Suppressor macrophage (primary cell): ENCODE measurements at regions not wholly inside any gene's neighbourhood (a gene's known extent, or its start where the extent isn't known, plus 50 kb on each side); places are given as distances from the start of the nearest gene placed in this dataset.
"Not testable (repeated sequence)": the region's sequence is repeated elsewhere in the genome, so short reads cannot be mapped to it uniquely, and the experiment has no call there.

Experiments
- DNase-seq, 4 experiments: peaks; one replicate each; pipeline ENCODE4 v3.0.0-alpha.2; 2020 to 2022

- DNase-seq = not testable (repeated sequence)
These were observed 74.4 kb upstream of the TOP3B start for GRCh38 chr22:22056809-22057594.

GRCh38 chr22:22052548-22053139, 70.1 kb upstream of the TOP3B start:
- not testable (repeated sequence) for DNase-seq

DNA sequence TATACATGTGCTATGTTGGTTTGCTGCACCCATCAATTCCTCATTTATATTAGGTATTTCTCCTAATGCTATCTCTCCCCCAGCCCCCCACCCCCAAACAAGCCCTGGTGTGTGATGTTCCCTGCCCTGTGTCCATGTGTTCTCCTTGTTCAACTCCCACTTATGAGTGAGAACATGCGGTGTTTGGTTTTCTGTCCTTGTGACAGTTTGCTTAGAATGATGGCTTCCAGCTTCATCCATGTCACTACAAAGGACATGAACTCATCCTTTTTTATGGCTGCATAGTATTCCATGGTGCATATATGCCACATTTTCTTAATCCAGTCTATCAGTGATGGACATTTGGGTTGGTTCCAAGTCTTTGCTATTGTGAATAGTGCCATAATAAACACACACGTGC, 68.4 kb upstream of the TOP3B start:
- DNase-seq = not testable (repeated sequence)

GRCh38 chr22:22050141-22050775, 67.7 kb upstream of the TOP3B start:
- DNase-seq = no peak

DNA sequence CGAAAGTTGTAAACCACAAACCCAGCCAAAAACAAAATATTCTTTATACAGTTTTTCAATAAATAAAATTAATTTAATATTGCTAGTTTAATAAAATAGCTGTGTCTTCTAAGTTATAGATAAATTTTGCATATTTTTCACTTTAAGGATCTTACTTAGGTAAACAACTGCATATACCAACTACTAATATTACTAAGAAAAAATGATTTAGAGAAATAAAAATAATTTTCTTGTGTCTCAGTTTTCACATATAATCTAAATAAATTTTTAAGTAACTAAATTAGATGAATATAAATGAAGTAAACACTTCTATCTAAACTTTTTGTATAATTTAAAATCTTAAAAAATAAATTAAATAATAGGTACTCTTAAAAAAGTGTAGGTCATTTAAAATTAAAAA, 67.1 kb upstream of the TOP3B start:
- DNase-seq = no peak

- DNase-seq = no peak
These were observed 66.5 kb upstream of the TOP3B start for GRCh38 chr22:22048981-22049531.

DNA sequence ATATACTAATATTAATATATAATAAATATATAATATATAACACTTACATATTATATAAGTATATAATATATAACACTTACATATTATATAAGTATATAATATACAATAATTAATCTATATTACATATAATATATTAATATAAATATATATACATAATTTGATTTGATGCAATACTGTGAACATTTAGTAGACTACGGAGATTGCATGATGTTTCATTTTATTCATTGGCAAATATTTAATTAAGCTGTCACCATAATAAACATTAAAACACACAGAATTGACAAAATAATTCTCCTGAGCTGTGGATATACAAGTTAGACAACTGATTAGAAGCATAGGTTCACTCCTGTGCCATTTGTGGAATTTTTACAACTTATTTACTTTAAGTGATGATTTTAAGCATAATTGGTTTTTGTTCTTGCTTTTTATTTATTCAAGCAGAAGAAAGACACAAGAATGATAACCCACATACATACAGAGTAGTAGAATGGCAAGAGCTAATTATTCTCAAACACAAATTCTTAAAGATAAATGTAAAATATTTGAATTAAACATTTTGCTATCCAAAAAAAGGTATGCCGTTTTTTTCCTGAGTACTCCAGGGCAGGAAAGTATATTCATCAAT, 65.8 kb upstream of the TOP3B start:
- DNase-seq = no peak

GRCh38 chr22:22047776-22048175, 65.2 kb upstream of the TOP3B start:
- no peak for DNase-seq

DNA sequence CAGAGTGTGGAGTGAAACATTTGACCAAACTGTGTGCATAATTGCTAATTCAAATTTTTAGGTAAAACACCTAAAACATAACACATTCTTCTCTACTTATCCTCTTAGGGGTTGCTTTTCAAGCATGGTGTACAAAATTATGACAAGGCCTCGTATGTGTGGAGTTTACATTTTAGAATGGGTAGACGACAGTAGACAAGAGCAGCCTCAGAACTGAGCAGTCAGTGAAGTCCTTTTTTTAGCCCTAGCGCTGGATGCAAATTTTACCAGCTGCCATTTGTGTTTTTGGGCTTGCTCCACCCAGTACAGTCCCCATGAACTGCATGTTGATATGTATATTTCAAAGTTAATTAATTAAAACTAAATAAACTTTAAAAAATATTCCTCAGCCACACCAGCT, 64.7 kb upstream of the TOP3B start:
- no peak for DNase-seq

DNA sequence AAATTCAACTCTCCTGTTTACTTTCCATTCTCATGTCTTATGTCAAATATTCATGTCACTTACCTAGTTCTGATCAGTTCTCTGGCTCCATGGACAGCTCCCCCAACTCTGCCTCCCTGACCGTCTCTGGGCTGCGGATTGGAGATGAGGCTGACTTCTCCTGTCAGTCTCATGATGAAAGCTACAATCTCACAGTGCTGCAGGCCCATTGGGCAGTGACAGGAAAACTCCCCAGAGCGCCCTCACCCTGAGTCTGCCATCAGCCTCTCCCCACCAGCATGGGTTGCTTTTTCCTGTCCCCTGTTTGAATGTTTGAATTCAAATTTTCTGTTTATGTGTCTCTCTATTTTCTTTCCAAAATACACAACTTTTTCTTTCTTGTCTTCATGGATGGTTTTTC, 63.8 kb upstream of the TOP3B start:
- DNase-seq = no peak

- DNase-seq = no peak
These were observed 63.2 kb upstream of the TOP3B start for GRCh38 chr22:22045571-22046335.

GRCh38 chr22:22044153-22044552, 61.6 kb upstream of the TOP3B start:
- no peak for DNase-seq

GRCh38 chr22:22043296-22044078, 60.9 kb upstream of the TOP3B start:
- no peak for DNase-seq

GRCh38 chr22:22042599-22043295, 60.2 kb upstream of the TOP3B start:
- no peak for DNase-seq

DNA sequence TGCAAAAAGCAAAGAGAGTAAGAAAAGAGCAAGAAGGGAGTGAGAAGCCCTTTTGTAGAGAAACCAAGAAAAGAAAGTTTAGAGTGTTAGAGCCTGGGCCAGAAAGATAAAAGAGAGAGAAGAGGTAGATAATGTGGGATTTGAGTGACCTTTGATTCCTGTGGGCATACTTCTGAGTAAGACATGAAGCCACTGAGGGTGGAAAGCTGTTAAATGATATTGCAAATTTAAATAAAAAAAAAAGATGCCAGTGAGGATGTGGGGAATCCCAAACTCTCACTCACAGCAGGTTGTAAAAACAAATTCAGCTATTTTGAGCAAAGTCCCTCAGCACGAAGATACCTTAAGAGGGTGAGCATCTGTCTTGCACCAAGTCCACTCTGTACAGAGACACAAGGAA, 59.4 kb upstream of the TOP3B start:
- no peak for DNase-seq

- no peak for DNase-seq
These were observed 58.3 kb upstream of the TOP3B start for GRCh38 chr22:22040908-22041307.

- DNase-seq = no peak
These were observed 57.9 kb upstream of the TOP3B start for GRCh38 chr22:22040472-22040871.

DNA sequence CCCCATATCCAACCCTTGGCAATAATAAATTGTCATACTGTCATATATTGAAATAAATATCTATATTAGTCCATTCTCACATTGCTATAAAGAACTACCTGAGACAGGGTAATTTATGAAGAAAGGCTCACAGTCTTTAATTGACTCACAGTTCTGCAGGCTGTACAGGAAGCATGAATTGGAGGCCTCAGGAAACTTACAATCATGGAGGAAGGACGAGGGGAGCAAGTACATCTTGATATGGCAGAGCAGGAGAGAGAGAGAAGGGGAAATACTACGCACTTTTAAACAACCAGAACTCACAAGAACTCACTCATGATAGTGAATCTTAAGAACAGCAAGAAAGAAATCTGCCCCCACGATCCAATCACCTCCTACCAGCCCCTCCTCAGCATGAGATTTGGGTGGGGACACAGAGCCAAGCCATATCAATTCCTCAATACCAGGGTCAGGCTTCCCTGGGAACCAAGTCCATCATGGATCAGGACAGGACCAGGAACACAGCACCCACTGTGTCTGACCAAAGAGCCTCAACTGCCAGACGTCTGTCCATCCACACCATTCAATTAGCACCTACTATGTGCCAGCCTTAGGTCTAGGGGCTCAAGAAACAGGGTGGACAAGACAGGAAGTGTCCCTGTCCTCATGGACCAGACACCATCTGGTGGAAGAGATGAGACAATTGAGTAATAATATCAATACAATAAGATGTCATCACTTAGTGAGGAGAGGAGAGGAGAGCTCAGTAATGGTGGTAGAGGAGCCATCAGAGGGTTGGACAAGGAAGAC, 56.9 kb upstream of the TOP3B start:
- DNase-seq = no peak

GRCh38 chr22:22038178-22038880, 55.7 kb upstream of the TOP3B start:
- no peak for DNase-seq
